ENCODE measurements at regions not wholly inside any gene's neighbourhood (a gene's known extent, or its start where the extent isn't known, plus 50 kb on each side); places are given as distances from the start of the nearest gene placed in this dataset.
A peak's percentile ranks its signal among the peaks of the same experiment; 100 is the strongest.

- no peak for DNase-seq
Measured at GRCh38 chr3:130263708-130264107, 81.8 kb upstream of the COL6A5 start.

- no peak for DNase-seq
Measured at GRCh38 chr3:130266817-130267216, 78.7 kb upstream of the COL6A5 start.

GRCh38 chr3:130276203-130276803, 69.2 kb upstream of the COL6A5 start:
- peak; percentile 1 for DNase-seq

DNA sequence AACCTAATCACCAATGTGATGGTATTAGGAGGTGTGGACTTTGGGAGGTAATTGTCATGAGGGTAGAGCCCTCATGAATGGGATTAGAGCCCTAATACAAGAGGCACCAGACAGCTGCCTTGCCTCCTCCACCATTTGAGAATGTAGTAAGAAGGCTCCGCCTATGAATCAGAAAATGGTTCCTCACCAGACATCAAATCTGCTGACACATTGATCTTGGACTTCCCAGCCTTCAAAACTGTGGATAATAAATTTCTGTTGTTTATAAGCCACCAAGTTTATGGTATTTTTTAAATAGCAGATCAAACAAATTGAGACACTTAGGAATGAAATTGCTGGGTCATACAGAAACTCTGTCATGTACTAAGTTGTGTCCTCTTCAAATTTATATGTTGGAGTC, 56.8 kb upstream of the COL6A5 start:
- no peak for DNase-seq

- DNase-seq = no peak
Measured at GRCh38 chr3:130291148-130291547, 54.3 kb upstream of the COL6A5 start.

- DNase-seq = no peak
Measured at GRCh38 chr3:130293247-130293646, 52.2 kb upstream of the COL6A5 start.
